Loucy (cell line): ENCODE measurements at regions not wholly inside any gene's neighbourhood (a gene's known extent, or its start where the extent isn't known, plus 50 kb on each side); places are given as distances from the start of the nearest gene placed in this dataset.

Source experiments
- CTCF ChIP-seq: fragments of 200-600 bp; sonication (generic); conservative IDR thresholded peaks from 2 replicates; pipeline ENCODE4 v1.5.1; 2014; ENCODE audit warnings: mild to moderate bottlenecking, antibody characterized with exemption, low read length
- EZH2phosphoT487 ChIP-seq: fragments of 200-600 bp; IDR thresholded peaks from 2 replicates; pipeline ENCODE4 v1.6.1; 2018; ENCODE audit warnings: antibody characterized with exemption, mild to moderate bottlenecking, moderate library complexity, borderline replicate concordance

GRCh38 chr3:118587847-118588246 lies 446.8 kb downstream of the IGSF11 start:
- no peak for TF ChIP-seq CTCF
- no peak for TF ChIP-seq EZH2phosphoT487
